ENCODE measurements at regions not wholly inside any gene's neighbourhood (a gene's known extent, or its start where the extent isn't known, plus 50 kb on each side); places are given as distances from the start of the nearest gene placed in this dataset.
"Not testable (repeated sequence)": the region's sequence is repeated elsewhere in the genome, so short reads cannot be mapped to it uniquely, and the experiment has no call there.

DNA sequence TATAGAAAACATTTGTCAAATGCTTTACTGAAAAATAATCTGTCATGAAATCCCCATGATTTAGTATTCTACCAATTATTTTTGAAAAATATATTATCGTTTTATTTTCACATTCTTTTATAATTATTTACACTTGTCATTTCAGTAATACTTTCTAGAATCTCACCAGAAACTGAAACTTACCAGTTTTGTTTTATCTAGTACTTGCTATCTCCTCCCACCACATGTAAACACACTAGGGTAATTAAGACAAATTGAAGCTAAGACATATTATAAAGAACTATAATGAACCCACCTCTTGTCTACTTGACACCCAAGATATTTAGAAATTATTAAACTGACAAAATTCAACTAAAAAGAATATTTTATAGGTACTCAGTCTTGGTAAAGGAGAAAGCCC is 51.5 kb upstream of the GRM3 start:
- DNase-seq, result no peak

DNA sequence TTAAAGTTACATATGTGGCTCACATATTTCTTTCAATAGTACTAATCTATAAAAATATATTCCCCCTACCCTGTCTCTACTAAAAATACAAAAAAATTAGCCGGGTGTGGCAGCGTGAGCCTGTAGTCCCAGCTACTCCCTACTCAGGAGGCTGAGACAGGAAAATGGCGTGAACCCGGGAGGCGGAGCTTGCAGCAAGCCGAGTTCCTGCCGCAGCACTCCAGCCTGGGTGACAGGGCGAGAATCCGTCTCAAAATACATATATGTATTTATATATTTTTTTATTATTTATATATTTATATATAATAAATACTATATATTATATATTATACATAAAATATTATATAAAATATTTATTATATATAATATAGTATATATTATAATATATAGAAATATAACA is 69.7 kb upstream of the GRM3 start:
- no peak for DNase-seq

DNA sequence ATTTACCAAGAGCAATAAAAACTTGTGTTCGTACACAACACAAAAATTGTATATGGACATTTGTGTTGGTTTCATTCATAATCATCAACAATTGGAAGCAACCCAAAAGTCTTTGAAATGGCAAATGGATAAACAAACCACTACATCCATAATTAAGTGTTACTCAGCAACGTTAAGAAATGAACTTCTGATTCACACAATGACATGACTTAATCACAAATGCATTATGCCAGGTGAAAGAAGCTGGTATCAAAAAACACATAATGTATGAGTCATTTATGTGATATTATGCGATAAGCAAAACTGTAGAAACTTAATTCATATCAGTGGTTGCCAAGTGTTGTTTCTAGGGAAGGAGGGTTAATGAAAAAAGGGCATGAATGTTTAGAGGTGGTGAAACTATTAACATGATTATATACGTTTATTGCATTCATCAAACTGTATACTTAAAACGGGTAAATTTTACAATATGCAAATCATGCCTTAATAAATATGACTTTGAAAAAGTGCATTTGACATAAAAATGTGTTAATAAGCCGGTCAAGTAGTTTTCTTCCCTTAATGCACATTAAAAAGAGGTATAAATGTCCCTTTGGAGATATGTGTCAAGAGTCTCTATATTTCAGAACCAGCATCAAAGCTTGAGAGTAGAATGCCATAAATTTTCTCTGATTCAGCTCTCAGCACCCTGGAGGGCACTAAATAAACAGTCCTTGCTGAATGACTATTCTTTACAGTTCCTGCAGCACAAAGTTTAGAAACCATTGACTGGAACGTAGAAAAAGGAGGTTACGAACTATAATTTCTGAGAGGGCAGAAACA is 84.8 kb upstream of the GRM3 start:
- DNase-seq, result peak; percentile 38

DNA sequence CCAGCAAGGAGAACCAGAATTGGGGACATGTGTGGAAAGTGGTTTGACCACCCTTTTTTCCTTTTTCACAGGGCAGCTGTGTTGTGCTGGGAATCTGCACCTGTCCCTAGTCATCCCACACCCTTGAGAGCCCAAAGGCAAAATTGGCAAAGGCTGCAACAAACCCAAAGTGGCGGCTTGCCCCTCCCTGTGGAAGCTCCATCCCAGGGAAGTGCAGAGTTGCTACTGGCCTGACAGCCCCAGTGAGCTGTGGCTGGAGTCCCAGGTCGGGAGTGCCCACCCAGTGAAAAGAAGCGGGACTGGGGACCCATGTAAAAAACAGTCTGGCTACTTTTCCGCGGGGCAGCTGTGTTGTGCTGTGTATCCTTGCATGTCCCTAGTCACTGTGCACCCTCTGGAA is 109.1 kb upstream of the GRM3 start:
- no peak for DNase-seq

DNA sequence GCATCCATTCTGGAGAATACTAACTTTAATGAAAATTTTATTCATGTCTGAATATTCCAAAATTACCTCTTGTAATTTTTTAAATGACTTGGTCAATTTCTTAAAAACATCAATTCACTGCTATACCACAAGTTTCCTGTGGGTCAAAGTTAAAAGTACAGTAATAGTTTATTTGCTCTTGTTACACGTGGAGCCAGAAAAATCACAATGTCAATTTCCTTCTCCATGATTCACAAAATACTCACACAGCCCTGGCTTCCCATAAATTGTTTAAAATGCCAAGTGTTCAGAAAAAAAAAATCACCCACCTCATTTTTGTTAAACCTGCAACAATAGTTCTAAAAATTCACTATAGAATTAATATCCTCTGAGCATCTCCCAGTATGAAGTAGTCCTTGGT is 139.5 kb upstream of the GRM3 start:
- no peak for DNase-seq

DNA sequence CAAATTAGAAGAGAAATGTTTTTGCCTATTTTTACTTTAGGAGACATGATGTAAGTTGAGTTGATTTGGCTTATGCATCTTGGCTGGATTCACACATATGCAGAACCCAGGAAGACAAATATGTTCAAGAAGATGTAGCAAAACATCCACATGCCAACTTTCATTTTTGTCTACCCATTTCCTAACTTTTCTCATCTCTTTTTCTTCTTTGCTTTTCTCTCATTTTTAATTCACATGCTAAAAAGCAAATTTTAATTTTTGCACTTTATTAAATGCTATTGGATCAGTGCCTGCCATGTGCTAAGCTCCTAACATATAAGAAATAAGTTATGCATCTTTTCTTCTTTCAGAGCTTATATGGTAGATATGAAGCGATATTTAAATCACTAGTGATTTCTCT is 143.7 kb upstream of the GRM3 start:
- DNase-seq, result no peak

DNA sequence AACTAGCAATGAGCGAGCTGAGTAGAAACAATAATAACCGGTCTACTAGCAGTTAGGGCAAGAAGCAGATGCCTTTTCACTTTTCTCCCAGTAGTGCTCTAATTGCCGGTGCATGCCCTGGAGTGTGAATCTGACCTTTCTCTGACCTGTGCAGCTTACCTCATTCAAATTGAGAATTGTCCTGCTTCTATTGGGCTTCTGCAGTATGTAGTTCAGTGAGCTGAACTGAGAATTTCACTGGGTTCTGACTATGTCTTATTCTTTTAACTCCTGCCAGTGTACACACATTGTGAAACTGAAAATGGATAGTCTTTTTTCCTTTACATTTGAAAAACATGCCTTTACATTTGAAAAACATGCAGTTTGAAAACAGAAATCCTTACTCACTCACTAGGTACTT is 157.9 kb upstream of the GRM3 start:
- DNase-seq, result no peak

DNA sequence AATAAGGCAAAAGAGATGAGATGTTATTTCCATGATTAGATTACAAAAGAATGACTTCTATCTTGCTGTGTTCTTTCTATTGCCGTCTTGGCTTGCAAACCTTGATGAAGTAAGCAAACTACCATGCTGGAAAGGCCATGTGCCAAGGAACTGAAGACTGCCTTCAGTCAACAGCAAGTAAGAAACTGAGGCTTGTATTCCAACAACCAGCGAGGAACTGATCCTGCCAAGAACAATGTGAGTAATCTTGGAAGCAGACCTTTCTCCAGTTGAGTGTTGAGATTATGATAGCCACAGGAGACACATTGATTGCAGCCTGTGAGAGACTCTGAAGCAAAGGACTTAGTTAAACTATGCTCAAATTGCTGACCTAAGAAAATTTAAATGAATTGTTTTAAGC is 164.6 kb upstream of the GRM3 start:
- no peak for DNase-seq

DNA sequence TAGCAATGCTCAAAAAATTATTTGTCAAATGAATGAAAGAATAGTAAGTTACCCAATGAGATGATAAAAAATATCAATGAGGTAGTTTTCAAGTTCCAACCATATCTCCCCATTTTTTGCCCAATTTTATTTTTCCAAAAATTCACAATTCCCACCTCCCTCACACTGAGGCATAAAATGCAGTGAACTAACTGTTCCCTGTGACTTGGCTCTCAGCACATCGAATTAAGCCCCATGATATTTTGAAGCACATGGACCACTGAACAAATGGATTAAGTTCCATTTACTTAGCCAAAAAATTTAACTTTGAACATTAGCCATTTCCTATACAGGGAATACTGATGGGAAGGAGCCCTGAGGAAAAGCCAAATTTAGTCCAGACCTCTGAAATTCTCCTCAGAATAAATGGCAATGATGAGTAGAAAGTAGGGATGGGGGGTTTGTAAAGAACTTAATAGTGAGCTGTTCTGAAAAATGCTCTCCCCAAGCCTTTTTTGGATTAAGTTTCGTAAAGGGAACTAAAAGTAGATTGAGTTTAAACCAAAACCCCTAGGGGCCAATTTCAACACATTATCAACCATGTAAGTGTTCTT is 166.3 kb upstream of the GRM3 start:
- DNase-seq, result no peak

DNA sequence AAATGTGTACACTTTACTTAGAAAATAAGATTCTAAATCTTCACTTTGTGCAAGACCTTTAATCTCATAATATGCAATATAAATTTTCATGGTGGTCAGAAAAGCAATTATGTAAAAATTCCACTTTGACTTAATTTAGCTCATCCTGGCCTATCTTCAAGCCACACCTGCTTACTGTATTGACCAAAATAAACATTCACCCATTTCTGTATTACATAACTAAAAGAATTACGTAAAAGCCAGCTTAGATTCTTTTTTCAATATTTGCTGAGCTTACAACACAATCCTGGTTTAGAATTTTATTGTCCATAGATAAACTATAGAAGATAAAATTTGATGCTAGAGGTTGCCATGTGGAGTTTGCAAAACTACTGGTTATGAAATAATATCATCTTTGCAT is 172.9 kb upstream of the GRM3 start:
- no peak for DNase-seq

DNA sequence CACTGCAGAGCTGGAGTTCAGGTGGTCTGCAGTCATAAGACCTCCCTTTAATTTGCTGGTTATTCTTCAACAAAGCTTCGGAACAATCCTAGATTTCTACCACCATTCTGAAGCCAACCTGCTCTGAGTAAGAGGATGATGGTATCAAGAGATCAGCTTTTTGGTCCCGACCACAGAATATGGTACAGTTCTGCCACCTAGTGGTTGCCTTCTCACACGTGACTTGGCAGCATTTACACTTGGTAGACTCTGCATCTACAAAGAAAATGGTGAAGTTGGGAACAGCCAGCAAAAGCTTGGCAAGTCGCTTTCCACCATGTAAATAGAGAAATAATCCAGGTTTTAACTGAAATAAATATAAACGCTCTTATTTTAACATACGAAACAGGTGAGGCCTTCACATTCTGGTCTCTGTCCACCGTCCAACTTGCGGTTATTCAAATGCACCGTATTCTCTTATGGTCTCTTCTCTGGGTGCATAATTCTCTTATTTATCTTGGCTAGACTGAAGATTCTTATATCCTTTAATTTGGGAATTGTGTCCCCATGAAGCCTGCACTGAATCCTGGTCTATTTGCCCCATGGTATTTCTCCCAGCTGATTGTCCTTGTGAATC is 173.9 kb upstream of the GRM3 start:
- DNase-seq, result peak; percentile 5

DNA sequence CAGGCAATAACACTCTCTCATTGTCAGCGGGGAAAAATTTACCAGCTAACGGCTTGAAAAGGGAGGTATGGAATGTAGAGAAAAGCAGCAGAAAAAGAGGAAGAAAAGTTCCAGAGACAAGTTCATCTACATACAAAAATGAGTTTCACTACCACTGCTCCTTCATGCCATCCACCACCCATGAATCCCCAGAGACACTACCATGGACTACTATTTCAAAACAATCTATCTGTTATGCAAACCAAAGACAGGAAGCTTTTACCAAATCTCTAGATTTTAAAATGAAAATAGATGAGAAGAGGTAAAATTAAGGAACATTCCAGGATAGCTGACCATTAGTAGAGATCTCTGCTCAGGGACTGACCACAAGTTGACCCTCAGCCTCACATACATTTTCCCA is 189.0 kb upstream of the GRM3 start:
- DNase-seq, result no peak

DNA sequence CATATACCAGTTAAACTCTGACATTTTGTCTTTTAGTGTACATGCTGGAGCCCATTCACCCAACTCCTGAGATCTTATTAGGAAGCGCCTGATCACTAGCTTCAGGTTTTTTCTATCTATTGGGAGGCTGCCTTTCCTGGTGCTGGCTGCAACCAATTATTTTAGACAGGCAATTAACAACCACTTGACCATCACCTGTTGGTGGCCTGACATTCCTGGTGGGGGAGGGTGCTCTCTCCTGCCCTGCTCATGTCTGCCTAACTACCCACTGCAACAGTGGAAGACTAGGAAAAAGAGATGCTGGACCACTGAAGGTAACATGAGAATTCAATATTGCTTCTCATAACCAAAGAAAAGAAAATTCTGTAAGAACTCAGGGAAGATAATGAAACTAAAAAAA is 190.3 kb upstream of the GRM3 start:
- DNase-seq, result no peak

DNA sequence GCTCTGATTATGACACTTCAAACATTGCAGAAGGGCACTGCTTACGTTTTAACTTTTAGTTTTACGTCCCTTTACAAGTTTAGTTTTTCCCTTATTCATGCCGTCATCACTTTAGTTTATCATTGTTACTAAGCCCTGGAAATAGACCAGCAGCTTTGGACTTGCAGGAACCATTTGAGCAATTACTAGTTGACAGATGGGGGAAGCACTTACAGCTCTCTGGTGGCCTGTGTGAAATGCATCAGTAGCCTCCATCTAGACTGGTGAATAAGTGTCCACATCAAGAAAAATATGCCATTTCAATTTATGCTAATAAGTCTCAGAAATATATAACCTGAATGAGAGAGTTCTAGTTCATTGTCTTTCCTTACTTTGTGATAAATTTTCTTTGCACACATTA is 194.9 kb upstream of the GRM3 start:
- no peak for DNase-seq

DNA sequence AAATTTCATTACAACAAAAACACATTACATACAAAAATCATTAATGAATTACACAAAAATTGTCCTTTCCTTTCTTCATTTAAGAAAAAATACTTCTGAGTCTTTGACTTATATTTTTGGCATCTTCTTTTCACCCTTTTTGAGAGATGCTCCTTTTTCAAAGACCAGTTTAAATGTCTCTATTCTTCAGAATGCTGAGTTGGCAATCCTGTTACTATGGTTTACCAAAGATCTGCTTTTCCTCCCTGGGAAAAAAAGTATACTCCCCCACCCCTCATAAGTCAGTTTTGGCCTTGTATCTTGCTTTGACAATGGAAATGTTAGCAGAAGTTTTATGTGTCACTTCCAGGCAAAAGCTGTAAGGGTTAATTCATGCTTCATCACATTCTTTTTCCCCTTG is 198.4 kb upstream of the GRM3 start:
- DNase-seq, result no peak

DNA sequence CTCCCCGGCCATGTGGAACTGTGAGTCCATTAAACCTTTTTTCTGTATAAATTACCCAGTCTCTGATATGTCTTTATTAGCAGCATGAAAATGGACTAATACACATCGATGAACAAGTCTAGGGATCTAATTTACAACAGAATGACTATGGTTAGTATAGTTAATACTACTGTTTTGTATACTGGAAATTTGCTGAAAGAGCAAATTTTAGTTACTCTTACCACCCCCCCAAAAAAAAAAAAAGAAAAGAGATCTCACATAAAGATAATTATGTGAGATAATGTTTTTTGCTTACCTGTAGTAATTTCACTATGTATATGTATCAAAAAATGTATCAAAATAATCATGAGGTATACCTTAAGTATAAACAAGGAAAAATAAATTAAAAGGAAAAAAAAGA is 199.5 kb upstream of the GRM3 start:
- DNase-seq, result no peak

DNA sequence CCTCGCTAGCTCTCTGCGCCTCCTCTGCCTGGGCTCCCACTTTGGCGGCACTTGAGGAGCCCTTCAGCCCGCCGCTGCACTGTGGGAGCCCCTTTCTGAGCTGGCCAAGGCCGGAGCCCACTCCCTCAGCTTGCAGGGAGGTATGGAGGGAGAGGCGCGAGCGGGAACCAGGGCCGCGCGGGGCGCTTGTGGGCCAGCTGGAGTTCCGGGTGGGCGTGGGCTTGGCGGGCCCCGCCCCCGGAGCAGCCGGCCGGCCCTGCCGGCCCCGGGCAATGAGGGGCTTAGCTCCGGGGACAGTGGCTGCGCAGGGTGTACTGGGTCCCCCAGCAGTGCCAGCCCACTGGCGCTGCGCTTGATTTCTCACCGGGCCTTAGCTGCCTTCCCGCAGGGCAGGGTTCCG is 203.3 kb upstream of the GRM3 start:
- DNase-seq, result not testable (repeated sequence)

DNA sequence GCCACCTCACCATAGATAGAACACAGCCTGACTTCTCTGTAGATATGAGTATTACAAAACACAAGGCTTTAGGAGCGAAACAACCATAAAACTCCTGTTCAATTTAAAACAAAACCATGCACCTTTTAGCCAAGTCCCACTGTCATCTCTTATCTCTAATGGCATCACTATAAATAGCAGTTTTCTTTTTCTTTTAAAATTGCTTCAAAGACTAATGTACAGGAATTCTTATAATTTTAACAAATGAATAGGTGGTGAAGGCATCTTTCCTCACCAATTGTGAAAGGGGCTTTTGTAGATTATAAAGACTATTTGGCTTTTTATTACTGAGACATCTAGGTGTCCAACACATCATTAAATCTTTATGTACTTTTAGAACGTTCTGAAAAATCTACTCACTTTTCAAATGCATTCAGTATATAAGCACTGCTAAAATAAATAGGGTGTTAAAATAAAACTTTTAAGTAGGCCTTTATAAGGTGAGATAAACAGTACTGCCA is 205.7 kb upstream of the GRM3 start:
- no peak for DNase-seq

DNA sequence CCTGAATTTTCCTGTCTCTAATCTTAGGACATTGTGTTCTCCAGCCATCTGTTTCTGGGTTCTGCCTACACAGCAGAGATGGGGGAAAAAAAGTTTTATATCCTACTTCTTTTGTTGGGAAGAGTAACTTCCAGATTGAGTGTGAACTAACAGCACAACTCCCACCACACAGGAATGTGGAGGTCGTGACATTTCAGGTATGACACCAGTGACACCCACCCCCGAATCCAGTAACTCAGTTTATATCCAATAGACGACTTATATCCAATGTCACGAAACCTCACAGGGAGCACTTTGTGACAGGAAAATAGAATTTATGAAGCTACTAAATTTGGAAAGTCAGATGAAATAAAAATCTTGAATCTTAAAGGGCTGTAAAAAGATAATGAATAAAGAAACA is 211.9 kb upstream of the GRM3 start:
- DNase-seq, result no peak

DNA sequence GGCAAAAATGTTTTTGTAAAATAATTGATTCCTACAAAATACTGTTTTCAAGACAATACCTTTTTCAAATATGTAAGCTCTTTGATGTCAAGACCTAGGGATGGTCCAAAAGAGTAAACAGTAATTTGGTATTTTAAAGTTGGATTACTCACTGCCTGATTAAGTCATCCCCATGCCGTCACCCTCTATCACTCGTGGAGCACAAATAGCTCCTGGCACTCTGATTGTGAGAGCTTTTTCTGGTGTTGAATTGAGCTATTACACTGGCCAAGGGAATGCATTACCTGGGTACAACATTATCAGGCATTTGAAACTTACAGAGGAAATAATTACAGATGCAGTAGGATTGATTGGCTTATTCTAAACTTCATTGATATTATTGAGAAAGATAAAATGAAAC is 231.9 kb upstream of the GRM3 start:
- no peak for DNase-seq

DNA sequence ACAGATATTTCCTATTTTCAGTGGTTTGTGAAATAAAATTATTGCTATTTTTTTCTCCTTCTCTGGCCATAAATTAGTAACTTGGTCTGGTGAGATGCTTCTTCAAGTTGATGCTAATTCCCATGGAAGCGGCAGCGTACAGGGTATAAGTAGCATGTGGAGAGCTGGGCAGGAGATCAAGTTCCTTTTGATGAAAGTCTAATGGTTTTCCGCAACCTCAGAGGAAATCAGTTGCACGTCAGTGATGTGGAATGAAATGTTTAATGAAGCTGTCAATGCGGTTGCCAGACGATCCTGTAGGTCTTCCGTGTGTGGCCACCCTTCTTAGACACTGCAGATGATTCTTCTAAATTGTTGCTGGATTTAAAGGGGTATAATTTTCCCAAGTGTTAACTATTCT is 236.4 kb upstream of the GRM3 start:
- no peak for DNase-seq

DNA sequence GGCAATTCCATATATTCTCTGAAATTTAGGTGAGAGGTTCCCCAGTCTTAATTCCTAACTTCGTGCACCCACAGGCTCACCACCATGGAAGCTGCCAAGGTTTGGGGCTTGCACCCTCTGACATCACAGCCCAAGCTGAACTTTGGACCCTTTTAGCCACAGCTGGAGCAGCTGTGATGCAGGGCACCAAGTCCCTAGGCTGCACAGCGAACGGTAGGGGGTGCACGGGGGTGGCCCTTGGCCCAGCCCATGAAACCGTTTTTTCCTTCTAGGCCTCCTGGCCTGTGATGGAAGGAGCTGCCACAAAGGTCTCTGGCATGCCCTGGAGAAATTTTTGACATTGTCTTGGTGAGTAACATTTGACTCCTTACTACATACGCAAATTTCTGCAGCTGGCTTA is 251.9 kb upstream of the GRM3 start:
- no peak for DNase-seq

DNA sequence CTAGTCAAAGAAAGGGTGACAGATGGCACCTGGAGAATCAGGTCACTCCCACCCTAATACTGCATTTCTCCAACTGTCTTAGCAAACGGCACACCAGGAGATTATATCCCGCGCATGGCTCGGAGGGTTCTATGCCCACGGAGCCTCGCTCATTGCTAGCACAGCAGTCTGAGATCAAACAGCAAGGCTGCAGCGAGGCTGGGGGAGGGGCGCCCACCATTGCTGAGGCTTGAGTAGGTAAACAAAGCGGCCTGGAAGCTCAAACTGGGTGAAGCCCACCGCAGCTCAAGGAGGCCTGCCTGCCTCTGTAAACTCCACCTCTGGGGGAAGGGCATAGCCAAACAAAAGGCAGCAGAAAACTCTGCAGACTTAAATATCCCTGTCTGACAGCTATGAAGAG is 268.1 kb upstream of the GRM3 start:
- DNase-seq, result not testable (repeated sequence)

DNA sequence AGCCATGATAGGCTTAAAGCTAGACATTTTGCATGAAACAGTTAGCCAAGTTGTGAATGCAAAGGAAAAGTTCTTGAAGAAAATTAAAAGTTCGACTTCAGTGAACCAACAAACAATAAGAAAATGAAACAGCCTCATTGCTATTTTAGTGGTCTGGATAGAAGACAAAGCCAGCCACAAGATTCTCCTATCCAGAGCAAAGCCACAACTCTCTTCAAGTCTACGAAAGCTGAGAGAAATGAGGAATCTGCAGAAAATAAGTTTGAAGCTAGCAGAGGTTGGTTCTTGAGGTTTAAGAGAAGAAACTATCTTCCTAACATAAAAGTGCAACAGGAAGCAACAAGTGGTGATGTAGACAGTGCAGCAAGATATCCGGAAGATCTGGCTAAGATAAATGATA is 271.4 kb upstream of the GRM3 start:
- no peak for DNase-seq

DNA sequence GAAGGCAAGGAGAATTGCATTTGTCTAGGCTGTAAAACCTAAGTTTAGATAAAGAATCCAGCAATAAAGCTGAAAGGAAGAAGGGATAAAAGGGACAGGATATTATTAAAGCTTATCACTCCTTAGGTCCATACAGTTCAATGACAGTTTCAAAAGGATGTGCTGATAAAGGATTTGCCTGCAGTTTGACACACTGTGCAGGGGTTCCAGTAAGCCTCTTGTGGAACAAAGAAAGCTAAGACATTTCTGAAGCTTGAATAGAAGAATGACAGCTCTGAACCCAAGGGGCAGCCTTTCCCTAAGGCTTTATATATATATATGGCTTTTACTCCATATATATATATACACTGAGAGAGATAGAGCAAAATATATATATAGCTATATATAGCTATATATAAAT is 276.8 kb upstream of the GRM3 start:
- no peak for DNase-seq
